ENCODE measurements at regions not wholly inside any gene's neighbourhood (a gene's known extent, or its start where the extent isn't known, plus 50 kb on each side); places are given as distances from the start of the nearest gene placed in this dataset.

DNA sequence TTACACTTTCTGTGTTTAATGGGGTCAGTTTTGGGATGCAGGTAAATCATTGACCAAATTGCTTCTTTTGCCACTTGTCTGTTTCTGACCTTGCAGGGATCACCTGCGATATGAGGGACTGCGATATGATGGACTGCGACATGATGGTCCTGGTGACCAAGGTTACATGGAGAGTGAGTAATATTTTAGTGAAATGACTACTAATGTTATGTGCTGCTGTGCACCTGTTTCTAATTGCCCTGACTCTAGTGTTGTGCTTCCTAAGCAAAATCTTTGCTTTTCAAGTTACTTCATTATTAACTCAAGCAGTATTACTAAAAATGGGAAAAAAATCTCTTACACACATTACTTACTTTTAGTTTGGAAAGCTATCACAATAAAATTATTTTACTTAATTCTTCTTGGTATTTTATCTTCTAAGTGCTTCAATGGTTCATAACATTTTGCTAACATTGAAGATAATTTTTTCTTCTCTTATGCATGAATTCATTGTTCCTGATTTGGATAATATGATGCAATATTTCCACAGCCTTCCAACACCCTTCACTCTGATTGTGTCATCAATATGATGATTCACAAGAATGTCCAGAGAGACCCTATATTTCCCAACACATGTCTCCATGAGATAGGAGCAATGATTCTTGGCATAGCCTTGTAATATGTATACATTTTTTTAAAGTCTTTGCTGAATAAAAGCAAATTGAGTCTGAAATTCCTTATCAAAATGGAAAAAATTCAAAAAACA, 306.2 kb upstream of the AKR1E2 start:
- no peak overlapping the region for H3K27ac ChIP-seq (ENCODE audit: insufficient read length, low read depth, low read length)
- H2BK5ac ChIP-seq (ENCODE audit: insufficient read length, low read length): no peak overlapping the region
- no peak overlapping the region for H2BK20ac ChIP-seq (ENCODE audit: low read depth, low read length, poor library complexity, severe bottlenecking)
- H3K36me3 Mint-ChIP-seq (ENCODE audit: insufficient read depth in 1 of 3, low read depth in 3 of 3): no peaks in the 10 kb centered on the region; a peak in 1 of 7 replicates
- no peak overlapping the region for H3K18ac ChIP-seq (ENCODE audit: insufficient read length, low read depth, low read length)
- no peaks in the 10 kb centered on the region for H3K23me2 ChIP-seq (ENCODE audit: insufficient read length, low read depth, low read length, poor library complexity, severe bottlenecking)
- H3K4me3 Mint-ChIP-seq: no peak overlapping the region
- H3T11ph ChIP-seq (ENCODE audit: low read length): no peak overlapping the region
- no peaks in the 10 kb centered on the region for H3K9me3 ChIP-seq (ENCODE audit: control insufficient read depth, low read depth, low read length)
- H4K20me1 ChIP-seq (ENCODE audit: control insufficient read depth, insufficient read depth, insufficient read length): no peaks in the 10 kb centered on the region
- no peaks in the 10 kb centered on the region for H3K79me1 ChIP-seq (ENCODE audit: insufficient read depth, low read depth, low read length, poor library complexity, severe bottlenecking)
- no peak overlapping the region for H2AFZ ChIP-seq (ENCODE audit: low read length)
- no peaks in the 10 kb centered on the region for H3K27me3 ChIP-seq (ENCODE audit: insufficient read depth, low read length)
- no peak overlapping the region for H3K4ac ChIP-seq (ENCODE audit: low read depth, low read length)
- H2AK5ac ChIP-seq (ENCODE audit: insufficient read length, low read length): no peak overlapping the region
- H3K14ac ChIP-seq (ENCODE audit: insufficient read depth, low read length): no peak overlapping the region
- no peak overlapping the region for H2BK12ac ChIP-seq (ENCODE audit: insufficient read length, low read depth, low read length)
- no CpG with 5 or more reads among the region's 3 CpGs for WGBS (ENCODE audit: extremely low coverage, insufficient read length, low lambda C conversion rate)
- H4K91ac ChIP-seq (ENCODE audit: insufficient read length, low read depth, low read length): no peak overlapping the region
- no peak overlapping the region for H3K56ac ChIP-seq (ENCODE audit: insufficient read length, low read depth, low read length)
- no peak overlapping the region for H4K8ac ChIP-seq (replicated peaks; ENCODE audit: insufficient read length, low read depth, low read length)
- H3K4me1 Mint-ChIP-seq: no peaks in the 10 kb centered on the region
- no peaks in the 10 kb centered on the region; the same call in 1 of the 2 replicates for H3K27me3 Mint-ChIP-seq (ENCODE audit: low read depth)
- no peaks in the 10 kb centered on the region for H3K79me2 ChIP-seq (ENCODE audit: insufficient read depth, low read length)
- TF ChIP-seq, protein P1, sequence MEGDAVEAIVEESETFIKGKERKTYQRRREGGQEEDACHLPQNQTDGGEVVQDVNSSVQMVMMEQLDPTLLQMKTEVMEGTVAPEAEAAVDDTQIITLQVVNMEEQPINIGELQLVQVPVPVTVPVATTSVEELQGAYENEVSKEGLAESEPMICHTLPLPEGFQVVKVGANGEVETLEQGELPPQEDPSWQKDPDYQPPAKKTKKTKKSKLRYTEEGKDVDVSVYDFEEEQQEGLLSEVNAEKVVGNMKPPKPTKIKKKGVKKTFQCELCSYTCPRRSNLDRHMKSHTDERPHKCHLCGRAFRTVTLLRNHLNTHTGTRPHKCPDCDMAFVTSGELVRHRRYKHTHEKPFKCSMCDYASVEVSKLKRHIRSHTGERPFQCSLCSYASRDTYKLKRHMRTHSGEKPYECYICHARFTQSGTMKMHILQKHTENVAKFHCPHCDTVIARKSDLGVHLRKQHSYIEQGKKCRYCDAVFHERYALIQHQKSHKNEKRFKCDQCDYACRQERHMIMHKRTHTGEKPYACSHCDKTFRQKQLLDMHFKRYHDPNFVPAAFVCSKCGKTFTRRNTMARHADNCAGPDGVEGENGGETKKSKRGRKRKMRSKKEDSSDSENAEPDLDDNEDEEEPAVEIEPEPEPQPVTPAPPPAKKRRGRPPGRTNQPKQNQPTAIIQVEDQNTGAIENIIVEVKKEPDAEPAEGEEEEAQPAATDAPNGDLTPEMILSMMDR (conservative IDR thresholded peaks at IDR 0.05): no peak
- no peak overlapping the region for H3K23ac ChIP-seq (ENCODE audit: insufficient read length, low read depth, low read length)
- no peak overlapping the region for H2BK120ac ChIP-seq (ENCODE audit: low read depth, low read length, poor library complexity, severe bottlenecking)
- no peak for DNase-seq
- H3K9ac ChIP-seq (ENCODE audit: extremely low read depth, insufficient read length, low read length): no peak overlapping the region
- H4K5ac ChIP-seq (ENCODE audit: insufficient read length, low read depth, low read length): no peak overlapping the region
- H3K27ac Mint-ChIP-seq: no peak overlapping the region
- no peaks in the 10 kb centered on the region for H3K4me1 ChIP-seq (ENCODE audit: insufficient read depth, low read length)
- no peak overlapping the region for H2BK15ac ChIP-seq (ENCODE audit: low read depth, low read length)
- no peak overlapping the region for H3K4me2 ChIP-seq (ENCODE audit: insufficient read depth, insufficient read length, low read length)
- H3K9me3 Mint-ChIP-seq: no peaks in the 10 kb centered on the region
